Keratinocyte (primary cell): ENCODE measurements at regions not wholly inside any gene's neighbourhood (a gene's known extent, or its start where the extent isn't known, plus 50 kb on each side); places are given as distances from the start of the nearest gene placed in this dataset.

Source experiments
- CTCF ChIP-seq, 3 experiments: IDR thresholded peaks in 1 of 3; conservative IDR thresholded peaks in 1 of 3; optimal IDR thresholded peaks in 1 of 3; 2 replicates in 2 of 3; 3 replicates in 1 of 3; pipeline versions ENCODE3 to v1.5.1; 2011; ENCODE audit warnings: low read length in 3 of 3, mild to moderate bottlenecking in 3 of 3, moderate library complexity in 2 of 3, control low read depth in 1 of 3, inconsistent platforms in 1 of 3; ENCODE audit not compliant: insufficient read depth in 2 of 3; ENCODE audit errors: extremely low read depth in 1 of 3
- EZH2 ChIP-seq: IDR thresholded peaks from one replicate; pipeline ENCODE4 v1.6.1; 2012; ENCODE audit warnings: inconsistent platforms, mild to moderate bottlenecking, low read length, moderate library complexity

GRCh38 chr7:16089191-16089590 lies 332.1 kb downstream of the CRPPA start:
- TF ChIP-seq CTCF (optimal IDR thresholded peaks at IDR 0.05 in 1 of 3, IDR thresholded peaks at IDR 0.05 in 1 of 3, conservative IDR thresholded peaks at IDR 0.05 in 1 of 3; ENCODE audit: extremely low read depth in 1 of 3, insufficient read depth in 2 of 3, low read length in 3 of 3) (no peak), EZH2 (no peak)
